ENCODE measurements at regions not wholly inside any gene's neighbourhood (a gene's known extent, or its start where the extent isn't known, plus 50 kb on each side); places are given as distances from the start of the nearest gene placed in this dataset.
"Not testable (repeated sequence)": the region's sequence is repeated elsewhere in the genome, so short reads cannot be mapped to it uniquely, and the experiment has no call there.

- TF ChIP-seq, protein P1, sequence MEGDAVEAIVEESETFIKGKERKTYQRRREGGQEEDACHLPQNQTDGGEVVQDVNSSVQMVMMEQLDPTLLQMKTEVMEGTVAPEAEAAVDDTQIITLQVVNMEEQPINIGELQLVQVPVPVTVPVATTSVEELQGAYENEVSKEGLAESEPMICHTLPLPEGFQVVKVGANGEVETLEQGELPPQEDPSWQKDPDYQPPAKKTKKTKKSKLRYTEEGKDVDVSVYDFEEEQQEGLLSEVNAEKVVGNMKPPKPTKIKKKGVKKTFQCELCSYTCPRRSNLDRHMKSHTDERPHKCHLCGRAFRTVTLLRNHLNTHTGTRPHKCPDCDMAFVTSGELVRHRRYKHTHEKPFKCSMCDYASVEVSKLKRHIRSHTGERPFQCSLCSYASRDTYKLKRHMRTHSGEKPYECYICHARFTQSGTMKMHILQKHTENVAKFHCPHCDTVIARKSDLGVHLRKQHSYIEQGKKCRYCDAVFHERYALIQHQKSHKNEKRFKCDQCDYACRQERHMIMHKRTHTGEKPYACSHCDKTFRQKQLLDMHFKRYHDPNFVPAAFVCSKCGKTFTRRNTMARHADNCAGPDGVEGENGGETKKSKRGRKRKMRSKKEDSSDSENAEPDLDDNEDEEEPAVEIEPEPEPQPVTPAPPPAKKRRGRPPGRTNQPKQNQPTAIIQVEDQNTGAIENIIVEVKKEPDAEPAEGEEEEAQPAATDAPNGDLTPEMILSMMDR (IDR thresholded peaks at IDR 0.05), result peak; percentile 78
- ATAC-seq (peak; percentile 81; the same call in 1 of the 2 replicates), DNase-seq (ENCODE audit: low read depth, low spot score) (peak; percentile 4)
- BruUV-seq (replicated peaks); POLR2A ChIA-PET; H3K9me3 ChIP-seq (ENCODE audit: control insufficient read depth, insufficient read depth, low read depth, low read length); intact Hi-C loops (cut with micrococcal nuclease; ENCODE audit: unreplicated experiment); in situ Hi-C loops (cut with HindIII; ENCODE audit: low pct_unique_long_range_greater_than_20kb, low sequenced_read_pairs); H3K4me1 ChIP-seq (ENCODE audit: control insufficient read depth, insufficient read depth, low read length); H3K4me3 ChIP-seq (ENCODE audit: low read depth in 2 of 2, low read length in 2 of 2); H3K27ac ChIP-seq (ENCODE audit: low read length); H3K36me3 ChIP-seq (ENCODE audit: control insufficient read depth, insufficient read depth, low read length): not testable (repeated sequence)
- CTCF ChIA-PET, result interaction anchor here (0.7 kb wide), 1 partner anchor 448 kb away, joined by 11 read pairs; no protein-coding TSS in a partner anchor
- peaks cover 25% of the 10 kb centered on the region for H3K27me3 ChIP-seq (ENCODE audit: control insufficient read depth, insufficient read depth, low read length)
Measured at GRCh38 chr7:65621580-65622201, 248.0 kb downstream of the ZNF92 start.

- H3K27me3 ChIP-seq (ENCODE audit: control insufficient read depth, insufficient read depth, low read length); H3K4me1 ChIP-seq (ENCODE audit: control insufficient read depth, insufficient read depth, low read length); intact Hi-C loops (cut with micrococcal nuclease; ENCODE audit: unreplicated experiment); H3K36me3 ChIP-seq (ENCODE audit: control insufficient read depth, insufficient read depth, low read length); POLR2A ChIA-PET; BruUV-seq (replicated peaks); H3K9me3 ChIP-seq (ENCODE audit: control insufficient read depth, insufficient read depth, low read depth, low read length); in situ Hi-C loops (cut with HindIII; ENCODE audit: low pct_unique_long_range_greater_than_20kb, low sequenced_read_pairs); DNase-seq (ENCODE audit: low read depth, low spot score); H3K27ac ChIP-seq (ENCODE audit: low read length); H3K4me3 ChIP-seq (ENCODE audit: low read depth in 2 of 2, low read length in 2 of 2); CTCF ChIA-PET: not testable (repeated sequence)
- 0 out of 2 replicates have a peak, but pooled peaks have one; percentile 34 for ATAC-seq
Measured at GRCh38 chr7:65631236-65631635, 241.6 kb upstream of the VKORC1L1 start.

DNA sequence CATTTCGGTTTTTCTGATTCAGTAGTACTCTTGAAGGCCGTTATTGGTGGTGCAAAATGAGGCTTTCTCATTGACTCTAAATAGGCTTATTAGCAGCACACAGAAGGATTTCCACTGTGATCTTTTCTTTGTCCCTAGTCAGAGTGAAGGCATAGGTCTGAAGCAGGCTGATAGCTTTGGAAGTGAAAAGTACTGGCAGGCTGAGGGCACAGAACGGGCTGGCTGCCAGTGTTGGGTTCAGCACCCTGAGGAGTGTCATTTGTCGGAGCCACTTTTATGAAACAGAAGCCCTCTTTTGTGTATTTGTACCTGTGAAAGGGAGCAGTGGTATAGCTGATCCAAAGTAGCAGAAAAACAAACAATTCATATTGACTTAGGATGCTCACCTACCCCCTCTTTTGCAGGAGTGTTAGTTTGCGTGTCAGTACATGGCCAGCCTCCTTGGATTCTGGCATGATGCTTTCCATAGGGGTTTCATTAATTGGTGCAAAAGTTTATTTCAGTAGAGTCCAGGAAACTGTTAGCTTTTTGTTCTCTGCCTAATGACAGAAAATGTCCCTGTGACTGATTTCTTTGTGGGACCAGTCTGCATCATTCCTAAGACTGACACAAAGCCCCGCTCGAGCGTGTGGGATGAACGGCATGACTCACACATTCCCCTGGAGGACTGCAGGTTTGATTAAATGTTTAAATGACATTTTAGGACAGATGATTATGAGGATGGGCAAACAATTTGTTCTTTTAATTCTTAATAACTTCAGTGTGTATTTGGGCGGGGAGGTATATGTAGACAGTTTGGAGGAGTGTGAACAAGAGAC, 239.1 kb upstream of the VKORC1L1 start:
- DNase-seq (ENCODE audit: low read depth, low spot score); intact Hi-C loops (cut with micrococcal nuclease; ENCODE audit: unreplicated experiment); in situ Hi-C loops (cut with HindIII; ENCODE audit: low pct_unique_long_range_greater_than_20kb, low sequenced_read_pairs); POLR2A ChIA-PET; H3K36me3 ChIP-seq (ENCODE audit: control insufficient read depth, insufficient read depth, low read length); H3K9me3 ChIP-seq (ENCODE audit: control insufficient read depth, insufficient read depth, low read depth, low read length); H3K27me3 ChIP-seq (ENCODE audit: control insufficient read depth, insufficient read depth, low read length); H3K4me3 ChIP-seq (ENCODE audit: low read depth in 2 of 2, low read length in 2 of 2); H3K4me1 ChIP-seq (ENCODE audit: control insufficient read depth, insufficient read depth, low read length); H3K27ac ChIP-seq (ENCODE audit: low read length); CTCF ChIA-PET; ATAC-seq; BruUV-seq (replicated peaks): not testable (repeated sequence)

GRCh38 chr7:65638918-65639317, 234.0 kb upstream of the VKORC1L1 start:
- H3K27me3 ChIP-seq (ENCODE audit: control insufficient read depth, insufficient read depth, low read length); intact Hi-C loops (cut with micrococcal nuclease; ENCODE audit: unreplicated experiment); H3K27ac ChIP-seq (ENCODE audit: low read length); H3K36me3 ChIP-seq (ENCODE audit: control insufficient read depth, insufficient read depth, low read length); ATAC-seq; BruUV-seq (replicated peaks); in situ Hi-C loops (cut with HindIII; ENCODE audit: low pct_unique_long_range_greater_than_20kb, low sequenced_read_pairs); H3K4me3 ChIP-seq (ENCODE audit: low read depth in 2 of 2, low read length in 2 of 2); H3K4me1 ChIP-seq (ENCODE audit: control insufficient read depth, insufficient read depth, low read length); H3K9me3 ChIP-seq (ENCODE audit: control insufficient read depth, insufficient read depth, low read depth, low read length); POLR2A ChIA-PET; CTCF ChIA-PET; DNase-seq (ENCODE audit: low read depth, low spot score): not testable (repeated sequence)

- H3K27me3 ChIP-seq (ENCODE audit: control insufficient read depth, insufficient read depth, low read length), result not testable (repeated sequence)
Measured at GRCh38 chr7:65639717-65640116, 233.2 kb upstream of the VKORC1L1 start.

GRCh38 chr7:65643498-65643897, 229.4 kb upstream of the VKORC1L1 start:
- H3K27me3 ChIP-seq (ENCODE audit: control insufficient read depth, insufficient read depth, low read length); H3K4me3 ChIP-seq (ENCODE audit: low read depth in 2 of 2, low read length in 2 of 2); BruUV-seq (replicated peaks); ATAC-seq; H3K27ac ChIP-seq (ENCODE audit: low read length); intact Hi-C loops (cut with micrococcal nuclease; ENCODE audit: unreplicated experiment); DNase-seq (ENCODE audit: low read depth, low spot score); H3K4me1 ChIP-seq (ENCODE audit: control insufficient read depth, insufficient read depth, low read length); H3K9me3 ChIP-seq (ENCODE audit: control insufficient read depth, insufficient read depth, low read depth, low read length); POLR2A ChIA-PET; CTCF ChIA-PET; in situ Hi-C loops (cut with HindIII; ENCODE audit: low pct_unique_long_range_greater_than_20kb, low sequenced_read_pairs); H3K36me3 ChIP-seq (ENCODE audit: control insufficient read depth, insufficient read depth, low read length): not testable (repeated sequence)

More at GRCh38 chr7:65639717-65640116, 233.2 kb upstream of the VKORC1L1 start:
- H3K9me3 ChIP-seq (ENCODE audit: control insufficient read depth, insufficient read depth, low read depth, low read length); in situ Hi-C loops (cut with HindIII; ENCODE audit: low pct_unique_long_range_greater_than_20kb, low sequenced_read_pairs); H3K27ac ChIP-seq (ENCODE audit: low read length); H3K4me3 ChIP-seq (ENCODE audit: low read depth in 2 of 2, low read length in 2 of 2); CTCF ChIA-PET; H3K4me1 ChIP-seq (ENCODE audit: control insufficient read depth, insufficient read depth, low read length); POLR2A ChIA-PET; H3K36me3 ChIP-seq (ENCODE audit: control insufficient read depth, insufficient read depth, low read length); BruUV-seq (replicated peaks); intact Hi-C loops (cut with micrococcal nuclease; ENCODE audit: unreplicated experiment); DNase-seq (ENCODE audit: low read depth, low spot score): not testable (repeated sequence)
- 0 out of 2 replicates have a peak, but pooled peaks have one; percentile 66 for ATAC-seq
